Fibroblast of the aortic adventitia (primary cell): ENCODE measurements at regions not wholly inside any gene's neighbourhood (a gene's known extent, or its start where the extent isn't known, plus 50 kb on each side); places are given as distances from the start of the nearest gene placed in this dataset.
"Not testable (repeated sequence)": the region's sequence is repeated elsewhere in the genome, so short reads cannot be mapped to it uniquely, and the experiment has no call there.

Experiments
- DNase-seq: peaks from one replicate; pipeline ENCODE4 v3.0.0-alpha.2; 2010; ENCODE audit warnings: low read depth
- H3K4me3 ChIP-seq: 2 replicates; pipeline ENCODE4 v1.5.1; 2011; ENCODE audit warnings: low read depth, mild to moderate bottlenecking, control low read depth, low read length, moderate library complexity
- TF ChIP-seq, protein P1 (sequence below): IDR thresholded peaks from 2 replicates; pipeline ENCODE4 v1.5.1; 2011; ENCODE audit warnings: mild to moderate bottlenecking, low read length, control low read depth, inconsistent platforms; ENCODE audit not compliant: insufficient read depth

DNA sequence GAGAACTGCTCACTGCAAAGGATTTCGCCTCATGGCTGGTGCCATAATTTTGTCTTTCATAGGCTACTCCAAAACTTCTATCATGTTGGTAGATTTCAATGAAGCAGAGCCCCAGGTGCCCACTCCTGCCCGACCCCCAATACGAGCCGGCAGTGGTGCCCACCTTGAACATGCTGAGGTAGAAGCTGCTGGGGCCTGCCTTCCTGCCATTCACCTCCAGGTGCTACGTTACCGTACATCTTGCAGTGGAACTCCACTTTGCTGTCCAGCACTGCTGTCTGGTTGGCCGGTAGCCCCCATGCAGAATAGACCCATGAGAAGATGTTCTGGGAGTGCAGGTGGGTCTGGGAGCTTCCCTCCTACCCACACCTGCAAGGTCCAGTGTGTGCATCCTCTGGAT lies 502.8 kb upstream of the TBL1XR1 start:
- TF ChIP-seq, protein P1, sequence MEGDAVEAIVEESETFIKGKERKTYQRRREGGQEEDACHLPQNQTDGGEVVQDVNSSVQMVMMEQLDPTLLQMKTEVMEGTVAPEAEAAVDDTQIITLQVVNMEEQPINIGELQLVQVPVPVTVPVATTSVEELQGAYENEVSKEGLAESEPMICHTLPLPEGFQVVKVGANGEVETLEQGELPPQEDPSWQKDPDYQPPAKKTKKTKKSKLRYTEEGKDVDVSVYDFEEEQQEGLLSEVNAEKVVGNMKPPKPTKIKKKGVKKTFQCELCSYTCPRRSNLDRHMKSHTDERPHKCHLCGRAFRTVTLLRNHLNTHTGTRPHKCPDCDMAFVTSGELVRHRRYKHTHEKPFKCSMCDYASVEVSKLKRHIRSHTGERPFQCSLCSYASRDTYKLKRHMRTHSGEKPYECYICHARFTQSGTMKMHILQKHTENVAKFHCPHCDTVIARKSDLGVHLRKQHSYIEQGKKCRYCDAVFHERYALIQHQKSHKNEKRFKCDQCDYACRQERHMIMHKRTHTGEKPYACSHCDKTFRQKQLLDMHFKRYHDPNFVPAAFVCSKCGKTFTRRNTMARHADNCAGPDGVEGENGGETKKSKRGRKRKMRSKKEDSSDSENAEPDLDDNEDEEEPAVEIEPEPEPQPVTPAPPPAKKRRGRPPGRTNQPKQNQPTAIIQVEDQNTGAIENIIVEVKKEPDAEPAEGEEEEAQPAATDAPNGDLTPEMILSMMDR, result no peak
- DNase-seq, result no peak
- H3K4me3 ChIP-seq, result no peak overlapping the region

DNA sequence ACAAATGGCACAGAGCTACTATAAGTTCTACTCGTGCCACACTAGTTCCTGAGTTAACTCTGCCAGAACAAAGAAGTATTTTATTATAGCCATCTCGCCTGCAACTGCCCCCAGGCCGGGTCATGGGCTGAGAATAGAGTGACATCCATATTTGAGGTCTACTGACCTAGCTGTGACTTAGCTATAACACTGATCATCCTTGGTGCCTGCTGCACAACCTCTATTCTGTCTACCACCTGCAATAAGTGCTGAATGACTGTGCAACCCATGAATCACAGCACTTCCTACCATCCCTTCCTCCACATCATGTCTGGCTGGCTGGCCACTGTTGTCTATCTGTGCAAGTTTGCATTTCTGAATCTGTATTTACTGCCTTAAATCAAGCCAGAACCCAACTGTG lies 506.5 kb upstream of the TBL1XR1 start:
- no peak for DNase-seq
- H3K4me3 ChIP-seq, result no peak overlapping the region
- TF ChIP-seq, protein P1, result no peak

DNA sequence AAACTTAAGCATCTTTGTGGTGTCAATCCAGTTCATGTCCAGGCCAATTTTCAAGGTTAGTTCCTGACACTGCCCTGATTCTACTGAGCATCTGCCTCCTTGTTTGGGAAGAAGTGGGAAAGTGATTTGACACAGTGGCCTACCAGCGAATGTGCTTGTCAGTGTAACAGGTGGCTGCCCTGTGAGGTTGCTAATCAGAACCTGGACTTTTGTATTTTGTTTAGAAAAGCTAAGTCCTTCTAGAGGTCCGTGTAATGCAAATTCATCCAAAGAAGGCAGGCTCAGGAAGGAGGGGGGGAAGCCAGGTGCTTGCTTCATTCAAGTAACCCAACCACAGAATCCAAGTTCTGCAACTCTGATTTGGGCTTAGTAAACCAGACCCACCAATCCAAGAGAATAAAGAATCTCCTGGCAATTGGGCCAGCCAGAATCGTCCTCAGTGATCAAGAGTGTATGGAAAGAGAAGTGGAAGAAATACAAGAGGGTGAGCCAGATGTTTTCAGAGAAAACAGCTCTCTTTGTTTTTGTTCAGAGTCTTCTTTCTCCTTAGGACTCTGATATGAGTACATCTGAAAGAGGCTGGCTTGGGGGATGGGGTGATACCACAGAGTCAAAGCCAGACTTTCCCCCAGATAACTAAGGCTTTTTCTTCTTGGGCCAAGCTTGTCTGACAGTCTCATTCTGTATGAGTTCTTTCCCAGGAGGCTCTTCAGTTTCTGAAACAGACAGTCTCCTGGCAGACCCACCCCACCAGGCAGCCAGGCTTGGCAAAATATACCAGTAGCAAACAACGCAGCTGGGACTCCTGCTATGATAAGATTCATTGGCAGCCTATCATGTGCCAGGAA lies 508.9 kb upstream of the TBL1XR1 start:
- H3K4me3 ChIP-seq, result no peak overlapping the region
- DNase-seq, result peak; percentile 87
- TF ChIP-seq, protein P1, result no peak

DNA sequence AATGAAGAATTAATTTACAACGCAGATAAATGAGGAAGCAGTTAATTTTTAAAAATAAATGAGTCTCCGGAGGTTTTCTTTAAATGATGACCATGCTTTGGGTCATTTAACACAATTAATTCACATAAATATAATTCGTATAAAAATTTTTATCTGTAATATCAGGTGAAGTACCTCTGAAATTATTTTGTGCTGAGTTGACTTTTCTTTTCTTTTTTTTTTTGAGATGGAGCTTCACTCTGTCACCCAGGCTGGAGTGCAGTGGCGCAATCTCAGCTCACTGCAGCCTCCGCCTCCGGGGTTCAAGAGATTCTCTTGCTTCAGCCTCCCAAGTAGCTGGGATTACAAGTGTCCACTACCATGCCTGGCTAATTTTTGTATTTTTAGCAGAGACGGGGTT lies 512.2 kb upstream of the TBL1XR1 start:
- H3K4me3 ChIP-seq, DNase-seq: not testable (repeated sequence)

DNA sequence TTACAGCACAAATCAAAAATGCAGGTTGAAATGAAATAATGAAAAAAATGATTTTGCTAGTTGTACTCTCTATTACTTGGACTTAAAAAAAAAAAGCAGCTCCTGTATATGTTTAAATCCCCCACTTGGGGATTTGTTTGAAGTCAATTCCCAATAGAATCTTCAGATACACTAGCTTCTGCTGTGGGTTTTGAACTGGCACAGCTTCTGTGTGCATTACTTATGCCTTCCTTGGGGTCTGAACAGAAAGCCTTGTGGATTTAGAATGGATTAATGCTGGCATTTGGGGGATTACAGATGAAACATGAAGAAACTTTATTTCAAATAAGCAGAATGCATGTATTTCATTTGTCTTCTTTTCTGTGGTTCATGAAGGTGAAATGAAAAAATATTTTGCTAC lies 513.2 kb upstream of the TBL1XR1 start:
- TF ChIP-seq, protein P1, result no peak
- H3K4me3 ChIP-seq, result no peak overlapping the region

DNA sequence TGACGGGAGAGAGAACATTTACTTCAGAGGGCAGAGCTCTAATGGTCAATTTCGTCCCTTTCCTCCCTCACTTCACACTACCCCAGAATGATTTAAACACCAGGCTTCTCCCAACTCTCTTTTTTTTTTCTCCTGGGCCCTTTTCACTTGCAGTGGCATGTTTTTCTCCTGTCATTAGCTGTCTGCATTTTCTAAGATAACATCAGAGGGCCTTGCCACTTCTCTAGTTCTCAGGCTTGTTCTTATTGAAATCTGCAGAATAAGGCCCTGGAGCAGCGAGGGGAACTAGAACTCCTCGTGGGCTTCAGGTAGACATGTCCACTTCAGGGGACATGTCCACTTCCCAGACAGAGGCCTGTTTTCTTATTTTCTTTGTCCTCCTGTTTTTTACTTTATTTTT lies 514.4 kb upstream of the TBL1XR1 start:
- H3K4me3 ChIP-seq, result no peak overlapping the region
- no peak for DNase-seq
- TF ChIP-seq, protein P1, result no peak

More for the DNA sequence above, 513.2 kb upstream of the TBL1XR1 start:
- no peak for DNase-seq

DNA sequence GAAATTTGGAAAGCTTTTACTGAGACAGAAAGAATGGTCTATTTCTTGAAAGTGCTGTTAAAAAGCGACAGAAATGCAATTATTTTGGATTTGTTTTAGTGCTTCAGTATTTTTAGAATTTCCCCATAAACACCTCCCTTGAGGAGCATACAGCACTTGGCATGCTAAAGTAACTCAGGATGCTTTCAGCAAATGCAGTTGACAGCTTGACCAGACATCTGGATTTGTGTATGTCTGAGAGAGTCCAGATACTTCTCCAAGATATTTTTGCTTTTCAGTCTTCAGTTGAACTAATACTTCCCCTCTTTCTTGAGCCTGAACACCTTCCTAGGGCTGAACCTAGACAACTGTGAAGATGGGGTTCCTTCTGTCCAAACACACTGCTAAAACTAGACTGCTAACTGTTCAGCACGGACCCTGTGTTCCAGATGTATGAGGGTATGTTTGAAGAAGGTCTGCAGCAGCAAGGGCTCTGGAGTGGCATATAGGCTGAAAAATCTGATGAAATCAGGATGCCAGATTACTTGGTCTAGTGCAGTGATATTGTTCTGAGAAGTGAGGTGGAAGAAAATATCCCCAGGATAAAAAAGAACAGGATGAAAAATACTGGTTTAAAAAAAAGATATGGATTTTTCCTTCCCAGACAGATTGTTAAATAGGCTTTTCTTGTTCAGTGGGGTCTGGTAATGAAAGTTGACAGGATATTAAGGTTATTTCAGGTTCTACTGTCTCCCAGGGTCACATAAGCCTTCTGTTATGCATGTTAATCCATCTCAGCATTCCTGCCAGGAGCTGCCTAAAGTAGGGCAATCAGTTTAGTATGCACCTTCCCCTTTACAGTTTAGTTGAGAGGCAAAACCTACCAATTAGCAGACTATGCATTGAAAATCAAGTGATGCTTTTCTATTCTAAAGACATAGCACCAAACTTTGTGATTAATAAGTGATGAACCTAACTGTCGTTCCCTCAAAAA lies 516.9 kb upstream of the TBL1XR1 start:
- TF ChIP-seq, protein P1, result no peak
- peak; percentile 48 for DNase-seq
- H3K4me3 ChIP-seq, result no peak overlapping the region
